ENCODE measurements at regions not wholly inside any gene's neighbourhood (a gene's known extent, or its start where the extent isn't known, plus 50 kb on each side); places are given as distances from the start of the nearest gene placed in this dataset.

GRCh38 chr6:141173529-141173928, 959.2 kb upstream of the GJE1 start:
- no peak overlapping the region for H3K4me3 ChIP-seq (ENCODE audit: low read length)
- no peaks in the 10 kb centered on the region for H3K9me3 ChIP-seq (ENCODE audit: low read length)
- no peaks in the 10 kb centered on the region for H4K20me1 ChIP-seq (ENCODE audit: insufficient read depth)
- H3K36me3 ChIP-seq (ENCODE audit: insufficient read depth, low read length): no peaks in the 10 kb centered on the region
- H3K4me2 ChIP-seq (ENCODE audit: low read length): no peak overlapping the region
- H2AFZ ChIP-seq (ENCODE audit: low read depth, low read length): no peak overlapping the region
- H3K27me3 ChIP-seq (ENCODE audit: insufficient read depth, low read depth, low read length): no peaks in the 10 kb centered on the region
- H3K27ac ChIP-seq (ENCODE audit: low read length): no peak overlapping the region
- TF ChIP-seq MXI1 (conservative IDR thresholded peaks at IDR 0.05; ENCODE audit: poor library complexity, severe bottlenecking): no peak
- TF ChIP-seq POLR2AphosphoS5 (IDR thresholded peaks at IDR 0.05): no peak
- TF ChIP-seq EZH2 (IDR thresholded peaks at IDR 0.05; ENCODE audit: borderline replicate concordance, insufficient read depth, low read length, poor library complexity, severe bottlenecking): no peak
- TF ChIP-seq TAF1 (IDR thresholded peaks at IDR 0.05; ENCODE audit: low read depth): no peak
- TF ChIP-seq RAD21 (conservative IDR thresholded peaks at IDR 0.05): no peak
- no peak for TF ChIP-seq CTCF (IDR thresholded peaks at IDR 0.05; ENCODE audit: poor library complexity, severe bottlenecking)
- no peak for TF ChIP-seq EP300 (conservative IDR thresholded peaks at IDR 0.05; ENCODE audit: poor library complexity, severe bottlenecking)
- no peak overlapping the region for H3K9ac ChIP-seq (ENCODE audit: low read length)
- H3K79me2 ChIP-seq (replicated peaks; ENCODE audit: insufficient read depth, low read length): no peaks in the 10 kb centered on the region
- no peaks in the 10 kb centered on the region for H3K9me2 ChIP-seq (ENCODE audit: insufficient read depth, low read length)
- no peaks in the 10 kb centered on the region for H3F3A ChIP-seq (ENCODE audit: insufficient read depth, low read length, poor library complexity, severe bottlenecking)

GRCh38 chr6:141169419-141169818, 963.3 kb upstream of the GJE1 start:
- H2AFZ ChIP-seq (ENCODE audit: low read depth, low read length): no peak overlapping the region
- H3K4me2 ChIP-seq (ENCODE audit: low read length): no peak overlapping the region
- H3K27ac ChIP-seq (ENCODE audit: low read length): no peak overlapping the region
- H3K9ac ChIP-seq (ENCODE audit: low read length): no peak overlapping the region
- H3K9me2 ChIP-seq (ENCODE audit: insufficient read depth, low read length): no peaks in the 10 kb centered on the region
- no peaks in the 10 kb centered on the region for H3K27me3 ChIP-seq (ENCODE audit: insufficient read depth, low read depth, low read length)
- no peaks in the 10 kb centered on the region for H3F3A ChIP-seq (ENCODE audit: insufficient read depth, low read length, poor library complexity, severe bottlenecking)
- H3K36me3 ChIP-seq (ENCODE audit: insufficient read depth, low read length): no peaks in the 10 kb centered on the region
- no peak for TF ChIP-seq REST (IDR thresholded peaks at IDR 0.05; ENCODE audit: borderline replicate concordance)
- TF ChIP-seq POLR2AphosphoS5 (IDR thresholded peaks at IDR 0.05): no peak
- no peaks in the 10 kb centered on the region for H3K79me2 ChIP-seq (replicated peaks; ENCODE audit: insufficient read depth, low read length)
- H3K4me3 ChIP-seq (ENCODE audit: low read length): no peak overlapping the region
- H3K9me3 ChIP-seq (ENCODE audit: low read length): no peaks in the 10 kb centered on the region
- no peaks in the 10 kb centered on the region for H4K20me1 ChIP-seq (ENCODE audit: insufficient read depth)

- H3K79me2 ChIP-seq (replicated peaks; ENCODE audit: insufficient read depth, low read length): no peaks in the 10 kb centered on the region
- no peaks in the 10 kb centered on the region for H4K20me1 ChIP-seq (ENCODE audit: insufficient read depth)
- H3K4me3 ChIP-seq (ENCODE audit: low read length): no peak overlapping the region
- no peaks in the 10 kb centered on the region for H3K9me3 ChIP-seq (ENCODE audit: low read length)
- no peak overlapping the region for H3K27ac ChIP-seq (ENCODE audit: low read length)
- H3F3A ChIP-seq (ENCODE audit: insufficient read depth, low read length, poor library complexity, severe bottlenecking): no peaks in the 10 kb centered on the region
- no peaks in the 10 kb centered on the region for H3K36me3 ChIP-seq (ENCODE audit: insufficient read depth, low read length)
- H3K4me2 ChIP-seq (ENCODE audit: low read length): no peak overlapping the region
- H3K9ac ChIP-seq (ENCODE audit: low read length): no peak overlapping the region
- H2AFZ ChIP-seq (ENCODE audit: low read depth, low read length): no peak overlapping the region
- no peaks in the 10 kb centered on the region for H3K27me3 ChIP-seq (ENCODE audit: insufficient read depth, low read depth, low read length)
- H3K9me2 ChIP-seq (ENCODE audit: insufficient read depth, low read length): no peaks in the 10 kb centered on the region
- no peak for TF ChIP-seq REST (IDR thresholded peaks at IDR 0.05; ENCODE audit: borderline replicate concordance)
- no peak for TF ChIP-seq EZH2 (IDR thresholded peaks at IDR 0.05; ENCODE audit: borderline replicate concordance, insufficient read depth, low read length, poor library complexity, severe bottlenecking)
- TF ChIP-seq MXI1 (conservative IDR thresholded peaks at IDR 0.05; ENCODE audit: poor library complexity, severe bottlenecking): no peak
- TF ChIP-seq SMC3 (conservative IDR thresholded peaks at IDR 0.05; ENCODE audit: poor library complexity): no peak
- TF ChIP-seq RAD21 (conservative IDR thresholded peaks at IDR 0.05): no peak
Observed at GRCh38 chr6:141167945-141168344, 964.8 kb upstream of the GJE1 start.

Measured in neural cell (in vitro differentiated cells).